ENCODE measurements at regions not wholly inside any gene's neighbourhood (a gene's known extent, or its start where the extent isn't known, plus 50 kb on each side); places are given as distances from the start of the nearest gene placed in this dataset.

DNA sequence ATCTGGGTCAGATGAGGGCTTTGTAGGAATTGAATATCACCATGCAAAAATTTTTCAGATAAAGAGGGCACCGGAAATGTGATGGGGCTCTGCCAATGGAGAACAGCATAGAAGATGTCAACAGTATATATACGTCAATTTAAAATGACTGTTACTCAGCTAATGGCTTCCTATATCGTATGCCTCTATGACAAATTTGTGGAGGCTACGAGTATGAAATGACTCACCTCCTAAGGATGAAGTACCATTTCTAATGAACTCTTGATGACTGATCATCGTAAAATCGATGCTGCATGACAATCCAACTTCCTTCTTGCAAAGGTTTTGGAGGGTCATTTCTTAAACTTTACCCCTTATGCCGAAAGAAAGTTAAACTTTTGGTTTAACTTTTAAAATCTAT lies 450.3 kb upstream of the ZP4 start:
- Histone ChIP-seq H3K36me3 (ENCODE audit: control insufficient read depth in 2 of 2, insufficient read depth in 1 of 2, low read length in 2 of 2) (no peaks in the 10 kb centered on the region), H3K4me1 (ENCODE audit: control insufficient read depth, insufficient read depth, low read length) (no peaks in the 10 kb centered on the region), H3K27ac (ENCODE audit: extremely low read depth, low read depth, low read length) (no peak overlapping the region), H3K9me3 (ENCODE audit: control insufficient read depth, insufficient read depth, low read depth, low read length) (no peaks in the 10 kb centered on the region), H3K4me3 (ENCODE audit: low read depth, low read length) (no peak overlapping the region)
- TF ChIP-seq SETDB1 (IDR thresholded peaks at IDR 0.05; ENCODE audit: insufficient read length, low read length) (no peak), ZSCAN18 (tag by site-specific recombination; IDR thresholded peaks at IDR 0.05) (no peak), REST (tag by site-specific recombination; IDR thresholded peaks at IDR 0.05) (no peak), ZFHX2 (tag by site-specific recombination; conservative IDR thresholded peaks at IDR 0.05) (no peak), ZNF626 (tag by site-specific recombination; IDR thresholded peaks at IDR 0.05) (no peak), KLF10 (tag by site-specific recombination; IDR thresholded peaks at IDR 0.05) (no peak), ZNF350 (tag by site-specific recombination; IDR thresholded peaks at IDR 0.05) (no peak), RBAK (tag by site-specific recombination; IDR thresholded peaks at IDR 0.05) (no peak), ZNF610 (tag by site-specific recombination; IDR thresholded peaks at IDR 0.05; ENCODE audit: borderline replicate concordance) (no peak), ZNF514 (tag by site-specific recombination; IDR thresholded peaks at IDR 0.05) (no peak), KLF8 (tag by site-specific recombination; IDR thresholded peaks at IDR 0.05) (no peak), ZNF354C (tag by site-specific recombination; IDR thresholded peaks at IDR 0.05; ENCODE audit: borderline replicate concordance, low read depth) (no peak), ZNF211 (tag by site-specific recombination; IDR thresholded peaks at IDR 0.05; ENCODE audit: low read depth) (no peak), ZBTB48 (tag by site-specific recombination; IDR thresholded peaks at IDR 0.05) (no peak), ZNF239 (tag by site-specific recombination; IDR thresholded peaks at IDR 0.05) (no peak), SCRT2 (tag by site-specific recombination; IDR thresholded peaks at IDR 0.05) (no peak), ZNF311 (tag by site-specific recombination; IDR thresholded peaks at IDR 0.05; ENCODE audit: borderline replicate concordance) (no peak), ZNF704 (tag by site-specific recombination; IDR thresholded peaks at IDR 0.05) (no peak)
- ChIA-PET POLR2A (no interaction called here), CTCF (interaction anchor here (0.7 kb wide), 1 partner anchor 128 kb away, joined by 3 read pairs; no protein-coding TSS in a partner anchor)

DNA sequence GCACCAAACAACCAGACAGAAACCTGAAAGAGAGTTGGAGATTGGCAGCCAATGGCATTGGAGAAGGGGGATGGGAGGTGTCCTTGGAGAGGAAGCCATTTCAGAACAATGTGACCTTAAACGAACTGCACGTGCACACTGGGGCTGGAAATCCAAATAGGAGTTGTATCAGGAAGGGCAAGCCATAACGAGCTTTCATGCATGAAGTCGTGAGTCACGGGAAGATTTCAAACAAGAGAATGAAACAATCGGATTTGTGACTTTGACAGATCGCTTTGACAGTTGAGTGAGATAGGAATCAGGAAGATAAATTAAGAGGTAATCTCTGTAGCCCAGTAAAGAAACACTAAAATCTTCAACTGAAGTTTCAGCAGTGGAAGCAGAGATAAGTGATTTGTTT lies 445.8 kb upstream of the ZP4 start:
- Histone ChIP-seq H3K9me3 (ENCODE audit: control insufficient read depth, insufficient read depth, low read depth, low read length) (no peaks in the 10 kb centered on the region), H3K36me3 (ENCODE audit: control insufficient read depth in 2 of 2, insufficient read depth in 1 of 2, low read length in 2 of 2) (no peaks in the 10 kb centered on the region), H3K4me1 (ENCODE audit: control insufficient read depth, insufficient read depth, low read length) (no peaks in the 10 kb centered on the region), H3K27ac (ENCODE audit: extremely low read depth, low read depth, low read length) (no peak overlapping the region), H3K4me3 (ENCODE audit: low read depth, low read length) (no peak overlapping the region)
- ChIA-PET CTCF (interaction anchor here (0.5 kb wide), 1 partner anchor 19 kb away, joined by 4 read pairs; no protein-coding TSS in a partner anchor), POLR2A (no interaction called here)
- no peak for TF ChIP-seq ZNF514 (tag by site-specific recombination; IDR thresholded peaks at IDR 0.05)
- peak; percentile 53 for TF ChIP-seq SETDB1 (IDR thresholded peaks at IDR 0.05; ENCODE audit: insufficient read length, low read length)
